ENCODE measurements at regions not wholly inside any gene's neighbourhood (a gene's known extent, or its start where the extent isn't known, plus 50 kb on each side); places are given as distances from the start of the nearest gene placed in this dataset.

- Histone ChIP-seq H3K4me1 (ENCODE audit: control insufficient read depth, insufficient read depth, low read length, poor library complexity, severe bottlenecking) (no peaks in the 10 kb centered on the region), H3K36me3 (ENCODE audit: control insufficient read depth, insufficient read depth, low read length) (no peaks in the 10 kb centered on the region), H3K9me3 (ENCODE audit: control insufficient read depth, low read length) (no peaks in the 10 kb centered on the region), H3K4me3 (ENCODE audit: insufficient read depth, low read depth, low read length, poor library complexity, severe bottlenecking) (no peak overlapping the region), H3K27me3 (replicated peaks; ENCODE audit: control insufficient read depth, insufficient read depth, low read length, poor library complexity, severe bottlenecking) (no peaks in the 10 kb centered on the region), H3K27ac (ENCODE audit: insufficient read depth, low read length, poor library complexity, severe bottlenecking) (no peak overlapping the region)
- no peak for DNase-seq
Measured at GRCh38 chr18:70507970-70508369, 219.1 kb downstream of the SOCS6 start.

GRCh38 chr18:70506511-70506910 is 217.7 kb downstream of the SOCS6 start:
- H3K27me3 ChIP-seq (replicated peaks; ENCODE audit: control insufficient read depth, insufficient read depth, low read length, poor library complexity, severe bottlenecking) = no peaks in the 10 kb centered on the region
- DNase-seq = no peak
- no peaks in the 10 kb centered on the region for H3K36me3 ChIP-seq (ENCODE audit: control insufficient read depth, insufficient read depth, low read length)
- no peaks in the 10 kb centered on the region for H3K4me1 ChIP-seq (ENCODE audit: control insufficient read depth, insufficient read depth, low read length, poor library complexity, severe bottlenecking)
- no peak overlapping the region for H3K27ac ChIP-seq (ENCODE audit: insufficient read depth, low read length, poor library complexity, severe bottlenecking)
- H3K9me3 ChIP-seq (ENCODE audit: control insufficient read depth, low read length) = no peaks in the 10 kb centered on the region
- no peak overlapping the region for H3K4me3 ChIP-seq (ENCODE audit: insufficient read depth, low read depth, low read length, poor library complexity, severe bottlenecking)

DNA sequence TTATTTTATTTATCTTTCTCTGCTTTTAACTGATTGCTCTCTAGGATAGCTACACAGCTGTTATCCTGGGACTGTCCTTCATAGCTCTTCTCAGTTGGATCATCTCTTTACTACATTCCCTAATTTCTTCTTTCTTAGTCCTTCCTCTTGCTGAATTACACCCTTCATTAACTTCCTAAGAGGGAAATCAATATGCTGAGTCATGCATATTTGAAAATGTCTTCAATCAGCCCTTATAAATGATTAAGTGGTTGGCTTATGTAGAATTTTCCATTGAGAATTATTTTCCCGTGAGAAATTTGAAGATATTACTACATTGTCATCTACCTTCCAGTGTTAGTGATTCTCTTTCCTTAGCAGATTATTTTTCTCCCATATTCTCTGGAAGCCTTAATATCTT is 214.2 kb downstream of the SOCS6 start:
- Histone ChIP-seq H3K9me3 (ENCODE audit: control insufficient read depth, low read length) (no peaks in the 10 kb centered on the region), H3K27ac (ENCODE audit: insufficient read depth, low read length, poor library complexity, severe bottlenecking) (no peak overlapping the region), H3K4me3 (ENCODE audit: insufficient read depth, low read depth, low read length, poor library complexity, severe bottlenecking) (no peak overlapping the region), H3K4me1 (ENCODE audit: control insufficient read depth, insufficient read depth, low read length, poor library complexity, severe bottlenecking) (no peaks in the 10 kb centered on the region), H3K27me3 (replicated peaks; ENCODE audit: control insufficient read depth, insufficient read depth, low read length, poor library complexity, severe bottlenecking) (no peaks in the 10 kb centered on the region), H3K36me3 (ENCODE audit: control insufficient read depth, insufficient read depth, low read length) (no peaks in the 10 kb centered on the region)
- no peak for DNase-seq

GRCh38 chr18:70501358-70501757 is 212.5 kb downstream of the SOCS6 start:
- Histone ChIP-seq H3K4me1 (ENCODE audit: control insufficient read depth, insufficient read depth, low read length, poor library complexity, severe bottlenecking) (no peaks in the 10 kb centered on the region), H3K9me3 (ENCODE audit: control insufficient read depth, low read length) (no peaks in the 10 kb centered on the region), H3K36me3 (ENCODE audit: control insufficient read depth, insufficient read depth, low read length) (no peaks in the 10 kb centered on the region), H3K27me3 (replicated peaks; ENCODE audit: control insufficient read depth, insufficient read depth, low read length, poor library complexity, severe bottlenecking) (no peaks in the 10 kb centered on the region), H3K27ac (ENCODE audit: insufficient read depth, low read length, poor library complexity, severe bottlenecking) (no peak overlapping the region), H3K4me3 (ENCODE audit: insufficient read depth, low read depth, low read length, poor library complexity, severe bottlenecking) (no peak overlapping the region)
- DNase-seq = no peak

DNA sequence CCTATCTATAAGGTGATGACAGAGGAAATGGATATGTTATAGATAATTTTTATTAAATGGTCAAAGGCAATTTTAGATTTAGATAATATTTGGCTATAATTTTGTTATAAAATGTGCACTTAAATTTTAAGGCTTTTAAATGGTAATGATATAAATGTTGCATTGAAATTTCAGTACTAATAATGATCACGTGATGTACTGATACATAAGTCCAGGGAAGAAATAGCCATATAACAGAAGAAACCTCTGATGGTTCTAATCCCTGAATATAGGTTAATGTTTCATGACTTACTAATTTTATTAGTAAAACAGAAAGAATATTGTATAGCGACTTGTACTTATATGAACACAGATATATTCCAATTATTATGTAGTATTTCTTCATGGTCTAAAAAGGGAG is 211.9 kb downstream of the SOCS6 start:
- H3K36me3 ChIP-seq (ENCODE audit: control insufficient read depth, insufficient read depth, low read length) = no peaks in the 10 kb centered on the region
- no peaks in the 10 kb centered on the region for H3K4me1 ChIP-seq (ENCODE audit: control insufficient read depth, insufficient read depth, low read length, poor library complexity, severe bottlenecking)
- no peak overlapping the region for H3K4me3 ChIP-seq (ENCODE audit: insufficient read depth, low read depth, low read length, poor library complexity, severe bottlenecking)
- DNase-seq = no peak
- H3K9me3 ChIP-seq (ENCODE audit: control insufficient read depth, low read length) = no peaks in the 10 kb centered on the region
- no peaks in the 10 kb centered on the region for H3K27me3 ChIP-seq (replicated peaks; ENCODE audit: control insufficient read depth, insufficient read depth, low read length, poor library complexity, severe bottlenecking)
- no peak overlapping the region for H3K27ac ChIP-seq (ENCODE audit: insufficient read depth, low read length, poor library complexity, severe bottlenecking)

GRCh38 chr18:70499218-70499691 is 210.4 kb downstream of the SOCS6 start:
- Histone ChIP-seq H3K27ac (ENCODE audit: insufficient read depth, low read length, poor library complexity, severe bottlenecking) (no peak overlapping the region), H3K4me1 (ENCODE audit: control insufficient read depth, insufficient read depth, low read length, poor library complexity, severe bottlenecking) (no peaks in the 10 kb centered on the region), H3K9me3 (ENCODE audit: control insufficient read depth, low read length) (no peaks in the 10 kb centered on the region), H3K27me3 (replicated peaks; ENCODE audit: control insufficient read depth, insufficient read depth, low read length, poor library complexity, severe bottlenecking) (no peaks in the 10 kb centered on the region), H3K36me3 (ENCODE audit: control insufficient read depth, insufficient read depth, low read length) (no peaks in the 10 kb centered on the region), H3K4me3 (ENCODE audit: insufficient read depth, low read depth, low read length, poor library complexity, severe bottlenecking) (no peak overlapping the region)
- no peak for DNase-seq

DNA sequence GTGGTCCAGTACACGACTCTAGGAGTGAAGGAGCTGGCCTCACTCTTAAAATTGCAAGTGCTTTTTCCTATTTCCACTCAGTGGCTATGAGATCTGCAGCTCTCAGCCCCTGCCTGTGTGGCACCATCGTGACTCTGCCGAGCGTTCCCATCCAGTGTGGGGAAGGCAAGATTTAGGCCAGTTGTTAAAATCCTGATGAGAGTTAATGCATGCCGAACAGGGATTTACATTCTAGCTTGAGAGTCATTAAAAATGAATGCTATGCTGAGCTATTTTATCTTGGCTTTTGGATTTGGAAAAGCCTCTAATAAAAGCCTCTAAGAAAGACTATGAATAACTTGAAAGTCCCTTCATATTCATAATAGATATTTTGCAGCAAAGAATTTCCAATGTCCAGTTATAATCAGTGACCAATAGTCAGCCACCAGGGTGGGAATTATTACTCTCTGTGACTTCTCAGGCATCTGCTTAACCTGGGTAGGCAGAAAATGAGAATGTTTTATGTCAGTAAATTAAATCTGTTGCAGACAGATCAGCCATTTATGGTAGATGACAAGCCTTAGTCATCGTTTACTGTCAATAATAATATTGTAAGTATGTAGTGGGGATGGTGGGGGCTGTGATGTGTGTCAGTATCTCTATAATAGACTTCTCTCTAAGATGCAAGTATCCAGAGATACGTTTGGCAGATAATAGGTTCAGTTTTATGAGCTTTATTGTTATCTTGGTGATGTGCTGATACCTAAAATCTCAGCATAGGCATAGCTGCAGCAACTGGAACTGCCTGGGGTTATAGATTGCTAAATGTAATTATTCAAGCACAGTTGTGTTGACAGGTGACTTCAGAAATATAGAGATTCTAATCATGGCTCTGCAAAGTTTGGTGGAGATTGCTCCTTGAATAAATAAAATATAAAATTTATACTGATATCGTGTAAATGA is 207.8 kb downstream of the SOCS6 start:
- no peaks in the 10 kb centered on the region for H3K9me3 ChIP-seq (ENCODE audit: control insufficient read depth, low read length)
- H3K4me3 ChIP-seq (ENCODE audit: insufficient read depth, low read depth, low read length, poor library complexity, severe bottlenecking) = no peak overlapping the region
- H3K27ac ChIP-seq (ENCODE audit: insufficient read depth, low read length, poor library complexity, severe bottlenecking) = no peak overlapping the region
- H3K27me3 ChIP-seq (replicated peaks; ENCODE audit: control insufficient read depth, insufficient read depth, low read length, poor library complexity, severe bottlenecking) = no peaks in the 10 kb centered on the region
- no peaks in the 10 kb centered on the region for H3K4me1 ChIP-seq (ENCODE audit: control insufficient read depth, insufficient read depth, low read length, poor library complexity, severe bottlenecking)
- H3K36me3 ChIP-seq (ENCODE audit: control insufficient read depth, insufficient read depth, low read length) = no peaks in the 10 kb centered on the region
- DNase-seq = no peak

DNA sequence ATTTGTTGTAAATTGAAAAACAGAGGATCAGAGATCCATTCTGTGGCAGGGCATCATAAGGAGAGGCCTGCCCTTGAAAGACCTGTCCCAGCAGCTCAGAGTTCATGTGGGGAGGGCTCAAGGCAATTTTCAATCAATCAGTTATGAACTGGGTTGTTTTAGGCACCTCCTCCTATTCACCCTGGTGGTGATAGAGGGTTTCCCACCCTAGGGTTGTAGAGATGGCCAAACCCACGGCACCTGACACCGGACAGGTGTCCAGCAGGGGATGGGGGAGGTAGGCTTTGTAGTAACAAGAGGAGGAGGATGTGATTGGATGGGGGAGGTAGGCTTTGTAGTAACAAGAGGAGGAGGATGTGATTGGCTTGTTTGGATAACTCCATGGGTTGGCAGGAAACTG is 205.7 kb downstream of the SOCS6 start:
- Histone ChIP-seq H3K27ac (ENCODE audit: insufficient read depth, low read length, poor library complexity, severe bottlenecking) (no peak overlapping the region), H3K4me1 (ENCODE audit: control insufficient read depth, insufficient read depth, low read length, poor library complexity, severe bottlenecking) (no peaks in the 10 kb centered on the region), H3K9me3 (ENCODE audit: control insufficient read depth, low read length) (no peaks in the 10 kb centered on the region), H3K27me3 (replicated peaks; ENCODE audit: control insufficient read depth, insufficient read depth, low read length, poor library complexity, severe bottlenecking) (no peaks in the 10 kb centered on the region), H3K4me3 (ENCODE audit: insufficient read depth, low read depth, low read length, poor library complexity, severe bottlenecking) (no peak overlapping the region), H3K36me3 (ENCODE audit: control insufficient read depth, insufficient read depth, low read length) (no peaks in the 10 kb centered on the region)
- no peak for DNase-seq

DNA sequence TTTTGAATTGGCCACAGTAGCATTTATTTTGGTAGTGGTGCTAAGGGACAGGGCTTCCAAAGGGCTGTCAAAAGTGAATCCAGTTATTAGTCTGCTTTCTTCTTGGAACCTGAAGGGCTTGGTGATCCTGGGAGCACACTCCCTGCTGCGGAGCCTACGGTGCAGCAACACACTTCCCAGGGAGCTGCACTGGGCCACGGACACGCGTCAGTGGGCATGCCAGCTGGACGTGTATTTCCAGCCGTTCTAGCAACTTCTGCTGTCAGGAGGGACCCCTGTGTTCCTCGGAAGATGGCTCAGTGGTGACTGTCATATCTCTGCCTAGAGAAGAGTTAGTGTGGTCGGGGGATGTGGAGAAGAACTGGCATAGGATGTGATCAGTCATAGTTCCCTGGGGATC is 204.6 kb downstream of the SOCS6 start:
- Histone ChIP-seq H3K4me3 (ENCODE audit: insufficient read depth, low read depth, low read length, poor library complexity, severe bottlenecking) (no peak overlapping the region), H3K27me3 (replicated peaks; ENCODE audit: control insufficient read depth, insufficient read depth, low read length, poor library complexity, severe bottlenecking) (no peaks in the 10 kb centered on the region), H3K36me3 (ENCODE audit: control insufficient read depth, insufficient read depth, low read length) (no peaks in the 10 kb centered on the region), H3K27ac (ENCODE audit: insufficient read depth, low read length, poor library complexity, severe bottlenecking) (no peak overlapping the region), H3K9me3 (ENCODE audit: control insufficient read depth, low read length) (no peaks in the 10 kb centered on the region), H3K4me1 (ENCODE audit: control insufficient read depth, insufficient read depth, low read length, poor library complexity, severe bottlenecking) (no peaks in the 10 kb centered on the region)
- no peak for DNase-seq

DNA sequence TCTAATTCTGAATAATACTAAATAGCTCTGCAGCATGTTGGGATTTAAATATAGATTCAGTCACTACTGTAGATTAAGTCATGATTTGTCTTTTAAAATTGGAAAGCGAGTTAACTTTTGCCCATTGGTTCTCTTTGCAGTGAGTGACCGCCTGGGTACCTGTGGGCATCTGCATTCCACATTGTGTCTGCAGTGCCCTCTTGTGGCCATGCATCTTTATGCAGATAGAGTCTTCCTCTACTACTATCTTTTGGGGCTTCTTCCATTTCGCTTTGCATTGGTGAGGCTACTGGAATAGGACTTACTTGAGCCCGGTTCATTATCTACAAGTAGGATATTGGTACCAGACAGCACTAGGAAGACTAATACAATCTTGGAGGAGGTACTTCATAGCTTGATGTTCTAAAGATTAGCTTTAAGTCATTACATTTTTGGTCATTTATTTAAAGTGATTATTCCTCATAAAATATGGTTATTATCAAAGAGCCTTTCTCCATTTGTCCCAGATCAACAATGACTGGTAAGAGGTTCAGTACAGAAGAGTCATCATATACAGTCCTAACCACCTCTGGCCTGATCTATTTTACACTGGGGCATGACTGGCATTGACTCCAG is 203.0 kb downstream of the SOCS6 start:
- DNase-seq = peak in 1 of 3 donors; percentile 10
- Histone ChIP-seq H3K9me3 (ENCODE audit: control insufficient read depth, low read length) (no peaks in the 10 kb centered on the region), H3K4me1 (ENCODE audit: control insufficient read depth, insufficient read depth, low read length, poor library complexity, severe bottlenecking) (no peaks in the 10 kb centered on the region), H3K27me3 (replicated peaks; ENCODE audit: control insufficient read depth, insufficient read depth, low read length, poor library complexity, severe bottlenecking) (no peaks in the 10 kb centered on the region), H3K27ac (ENCODE audit: insufficient read depth, low read length, poor library complexity, severe bottlenecking) (no peak overlapping the region), H3K36me3 (ENCODE audit: control insufficient read depth, insufficient read depth, low read length) (no peaks in the 10 kb centered on the region), H3K4me3 (ENCODE audit: insufficient read depth, low read depth, low read length, poor library complexity, severe bottlenecking) (no peak overlapping the region)

Data from effector memory CD4-positive, alpha-beta T cell (primary cell).